ENCODE measurements at regions not wholly inside any gene's neighbourhood (a gene's known extent, or its start where the extent isn't known, plus 50 kb on each side); places are given as distances from the start of the nearest gene placed in this dataset.

GRCh38 chr4:43391069-43391468 is 498.6 kb downstream of the GRXCR1 start:
- TF ChIP-seq ZBTB7A (IDR thresholded peaks at IDR 0.05; ENCODE audit: borderline replicate concordance, control insufficient read depth, low read depth, low read length): no peak
- TF ChIP-seq, protein P1, sequence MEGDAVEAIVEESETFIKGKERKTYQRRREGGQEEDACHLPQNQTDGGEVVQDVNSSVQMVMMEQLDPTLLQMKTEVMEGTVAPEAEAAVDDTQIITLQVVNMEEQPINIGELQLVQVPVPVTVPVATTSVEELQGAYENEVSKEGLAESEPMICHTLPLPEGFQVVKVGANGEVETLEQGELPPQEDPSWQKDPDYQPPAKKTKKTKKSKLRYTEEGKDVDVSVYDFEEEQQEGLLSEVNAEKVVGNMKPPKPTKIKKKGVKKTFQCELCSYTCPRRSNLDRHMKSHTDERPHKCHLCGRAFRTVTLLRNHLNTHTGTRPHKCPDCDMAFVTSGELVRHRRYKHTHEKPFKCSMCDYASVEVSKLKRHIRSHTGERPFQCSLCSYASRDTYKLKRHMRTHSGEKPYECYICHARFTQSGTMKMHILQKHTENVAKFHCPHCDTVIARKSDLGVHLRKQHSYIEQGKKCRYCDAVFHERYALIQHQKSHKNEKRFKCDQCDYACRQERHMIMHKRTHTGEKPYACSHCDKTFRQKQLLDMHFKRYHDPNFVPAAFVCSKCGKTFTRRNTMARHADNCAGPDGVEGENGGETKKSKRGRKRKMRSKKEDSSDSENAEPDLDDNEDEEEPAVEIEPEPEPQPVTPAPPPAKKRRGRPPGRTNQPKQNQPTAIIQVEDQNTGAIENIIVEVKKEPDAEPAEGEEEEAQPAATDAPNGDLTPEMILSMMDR (IDR thresholded peaks at IDR 0.05 in 2 of 3, conservative IDR thresholded peaks at IDR 0.05 in 1 of 3; ENCODE audit: insufficient read depth in 2 of 3, low read depth in 1 of 3, low read length in 3 of 3): no peak
- TF ChIP-seq, protein P2, sequence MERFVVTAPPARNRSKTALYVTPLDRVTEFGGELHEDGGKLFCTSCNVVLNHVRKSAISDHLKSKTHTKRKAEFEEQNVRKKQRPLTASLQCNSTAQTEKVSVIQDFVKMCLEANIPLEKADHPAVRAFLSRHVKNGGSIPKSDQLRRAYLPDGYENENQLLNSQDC (CRISPR knock-in tag; IDR thresholded peaks at IDR 0.05): no peak
- TF ChIP-seq BACH1 (tag; IDR thresholded peaks at IDR 0.05): no peak
- TF ChIP-seq, protein P3, sequence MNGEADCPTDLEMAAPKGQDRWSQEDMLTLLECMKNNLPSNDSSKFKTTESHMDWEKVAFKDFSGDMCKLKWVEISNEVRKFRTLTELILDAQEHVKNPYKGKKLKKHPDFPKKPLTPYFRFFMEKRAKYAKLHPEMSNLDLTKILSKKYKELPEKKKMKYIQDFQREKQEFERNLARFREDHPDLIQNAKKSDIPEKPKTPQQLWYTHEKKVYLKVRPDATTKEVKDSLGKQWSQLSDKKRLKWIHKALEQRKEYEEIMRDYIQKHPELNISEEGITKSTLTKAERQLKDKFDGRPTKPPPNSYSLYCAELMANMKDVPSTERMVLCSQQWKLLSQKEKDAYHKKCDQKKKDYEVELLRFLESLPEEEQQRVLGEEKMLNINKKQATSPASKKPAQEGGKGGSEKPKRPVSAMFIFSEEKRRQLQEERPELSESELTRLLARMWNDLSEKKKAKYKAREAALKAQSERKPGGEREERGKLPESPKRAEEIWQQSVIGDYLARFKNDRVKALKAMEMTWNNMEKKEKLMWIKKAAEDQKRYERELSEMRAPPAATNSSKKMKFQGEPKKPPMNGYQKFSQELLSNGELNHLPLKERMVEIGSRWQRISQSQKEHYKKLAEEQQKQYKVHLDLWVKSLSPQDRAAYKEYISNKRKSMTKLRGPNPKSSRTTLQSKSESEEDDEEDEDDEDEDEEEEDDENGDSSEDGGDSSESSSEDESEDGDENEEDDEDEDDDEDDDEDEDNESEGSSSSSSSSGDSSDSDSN (IDR thresholded peaks at IDR 0.05; ENCODE audit: borderline replicate concordance in 1 of 2, low read depth in 2 of 2, low read length in 2 of 2): no peak
- TF ChIP-seq ZNF77 (CRISPR knock-in tag; IDR thresholded peaks at IDR 0.05): no peak
- no peak for TF ChIP-seq ZNF551 (CRISPR knock-in tag; IDR thresholded peaks at IDR 0.05)
